GM21576 (cell line): ENCODE measurements at regions not wholly inside any gene's neighbourhood (a gene's known extent, or its start where the extent isn't known, plus 50 kb on each side); places are given as distances from the start of the nearest gene placed in this dataset.

ENCODE experiments used
- ATAC-seq: cut with Tn5 transposase; IDR thresholded peaks from one replicate; pipeline ENCODE4 v1.9.1; 2021; ENCODE audit warnings: mild to moderate bottlenecking, moderate library complexity; ENCODE audit not compliant: unreplicated experiment

DNA sequence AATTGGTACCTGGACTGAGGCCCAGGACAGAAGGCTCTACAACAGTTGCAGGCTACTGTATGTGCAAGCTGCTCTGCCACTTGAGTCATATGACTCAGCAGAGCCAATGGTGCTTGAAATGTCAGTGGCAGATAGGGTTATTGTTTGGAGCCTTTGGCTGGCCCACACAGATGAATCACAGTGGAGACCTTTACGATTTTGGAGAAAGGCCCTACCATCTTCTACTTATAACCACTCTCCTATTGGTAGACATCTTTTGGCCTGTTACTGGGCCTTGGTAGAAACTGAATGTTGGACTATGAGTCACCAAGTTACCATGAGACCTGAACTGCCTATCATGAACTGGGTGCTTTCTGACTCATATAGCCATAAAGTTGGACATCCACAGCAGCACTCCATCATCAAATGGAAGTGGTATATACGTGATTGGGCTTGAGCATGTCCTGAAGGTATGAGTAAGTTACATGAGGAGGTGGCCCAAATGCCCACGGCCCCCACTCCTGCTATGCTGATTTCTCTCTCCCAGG lies 88.9 kb upstream of the NRXN1 start:
- ATAC-seq, result no peak

DNA sequence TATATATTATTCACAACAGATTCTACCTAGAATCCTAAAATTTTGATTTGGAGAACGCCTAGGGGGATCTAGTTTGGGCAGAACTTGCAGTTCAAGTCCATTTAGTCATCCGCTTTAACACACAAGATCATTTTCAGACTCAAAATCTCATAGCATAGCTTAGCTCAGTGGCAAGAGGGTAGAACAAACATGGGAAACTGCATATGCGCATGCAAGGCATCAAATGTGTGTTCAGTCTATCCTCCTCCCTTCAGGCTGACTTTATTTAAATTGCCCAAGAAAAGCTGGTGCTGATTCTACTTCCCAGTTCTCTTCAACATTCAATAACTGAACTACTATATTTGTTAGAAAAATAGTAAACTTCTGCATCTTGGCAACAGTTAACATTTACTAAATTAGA lies 79.6 kb upstream of the NRXN1 start:
- ATAC-seq, result no peak

DNA sequence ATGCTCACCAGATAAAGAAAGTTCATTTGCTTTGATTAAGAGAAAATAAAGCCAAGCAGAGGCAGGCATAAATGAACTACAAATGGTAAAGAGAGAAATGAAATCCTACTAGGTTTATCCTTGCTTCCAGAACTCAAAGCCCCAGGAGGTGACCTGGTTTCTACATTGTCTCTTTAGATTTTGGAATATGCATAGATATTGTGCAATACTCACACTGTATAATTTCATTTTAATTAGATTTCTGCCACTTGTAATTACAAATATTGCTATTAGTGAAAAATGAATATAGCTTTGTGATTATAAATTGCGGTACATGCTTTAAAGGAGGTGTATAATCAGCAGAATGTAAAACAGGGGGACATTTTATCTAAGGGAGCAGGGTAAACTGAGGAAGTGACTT lies 76.9 kb upstream of the NRXN1 start:
- no peak for ATAC-seq

DNA sequence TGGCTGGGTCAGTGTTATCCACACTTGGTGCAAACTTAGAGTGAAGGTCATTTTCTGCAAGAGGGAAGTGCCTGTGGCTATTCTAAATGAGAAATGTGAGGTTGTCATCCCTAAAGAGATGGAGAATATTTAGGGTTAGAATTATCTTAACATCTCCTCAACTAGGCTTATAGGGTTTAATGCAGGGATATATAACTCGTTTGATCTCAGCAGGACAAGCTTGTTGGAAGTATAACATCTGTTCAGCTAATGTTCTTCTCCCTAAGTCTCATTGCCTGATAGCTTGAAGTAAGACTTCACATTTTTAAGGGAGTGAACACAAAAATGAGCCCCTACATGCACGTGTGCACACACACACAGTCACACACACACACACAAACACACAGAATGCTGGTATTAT lies 75.9 kb upstream of the NRXN1 start:
- ATAC-seq, result no peak

DNA sequence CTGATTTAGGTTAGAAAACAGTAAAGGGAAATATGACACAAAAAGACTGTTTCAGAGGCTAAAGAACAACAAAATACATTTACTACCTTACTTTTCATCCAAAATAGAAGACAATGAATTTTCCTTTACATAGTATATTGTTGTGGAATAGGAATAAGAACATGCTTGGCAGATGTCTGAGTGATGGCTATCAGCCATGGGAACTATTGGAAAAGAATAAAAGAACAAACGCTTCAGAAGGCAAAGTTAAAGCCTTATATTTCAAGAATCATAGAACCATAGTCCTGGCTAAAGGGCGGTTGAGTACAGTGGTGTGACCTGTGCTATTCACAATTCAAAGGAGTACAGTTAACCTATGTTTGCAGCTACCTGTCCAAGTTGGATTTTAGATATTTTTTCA lies 73.9 kb upstream of the NRXN1 start:
- no peak for ATAC-seq

DNA sequence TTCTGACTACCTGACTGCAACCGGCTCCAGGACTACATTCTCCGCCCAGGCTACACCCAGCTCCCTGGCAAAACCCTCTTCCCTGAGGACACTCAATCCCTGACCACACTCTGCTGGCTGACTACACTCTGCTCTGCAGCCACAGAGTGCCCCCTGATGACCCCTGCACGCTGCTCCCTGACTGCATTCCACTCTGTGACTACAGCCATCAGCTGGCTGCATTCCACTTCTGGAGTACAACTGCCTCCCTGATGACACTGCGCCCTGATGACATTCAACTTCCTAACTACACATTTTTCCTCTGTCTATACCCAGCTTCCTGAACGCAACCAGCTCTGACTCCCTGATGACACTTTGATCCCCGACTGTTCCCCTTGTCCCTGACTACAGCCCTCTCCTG lies 71.3 kb upstream of the NRXN1 start:
- ATAC-seq, result no peak

DNA sequence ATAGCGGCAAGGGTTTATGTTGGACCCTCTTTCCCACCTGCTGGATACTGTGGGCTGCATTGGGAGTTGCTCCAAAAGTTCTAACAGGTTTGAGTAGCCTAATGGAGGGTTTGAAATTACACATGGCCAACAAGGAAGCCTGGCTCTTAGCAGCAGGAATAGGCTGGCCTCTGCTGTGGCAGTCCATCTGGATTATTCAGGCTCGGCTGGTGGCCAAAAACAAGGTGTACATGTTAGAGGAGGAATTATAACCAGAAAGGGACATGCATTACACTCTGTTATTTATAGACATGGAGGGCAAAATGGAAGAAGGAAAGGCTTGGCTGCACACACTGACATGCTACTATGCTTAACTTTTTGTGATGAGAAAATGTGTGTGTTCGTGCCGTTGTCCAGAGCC lies 61.1 kb upstream of the NRXN1 start:
- ATAC-seq, result no peak

DNA sequence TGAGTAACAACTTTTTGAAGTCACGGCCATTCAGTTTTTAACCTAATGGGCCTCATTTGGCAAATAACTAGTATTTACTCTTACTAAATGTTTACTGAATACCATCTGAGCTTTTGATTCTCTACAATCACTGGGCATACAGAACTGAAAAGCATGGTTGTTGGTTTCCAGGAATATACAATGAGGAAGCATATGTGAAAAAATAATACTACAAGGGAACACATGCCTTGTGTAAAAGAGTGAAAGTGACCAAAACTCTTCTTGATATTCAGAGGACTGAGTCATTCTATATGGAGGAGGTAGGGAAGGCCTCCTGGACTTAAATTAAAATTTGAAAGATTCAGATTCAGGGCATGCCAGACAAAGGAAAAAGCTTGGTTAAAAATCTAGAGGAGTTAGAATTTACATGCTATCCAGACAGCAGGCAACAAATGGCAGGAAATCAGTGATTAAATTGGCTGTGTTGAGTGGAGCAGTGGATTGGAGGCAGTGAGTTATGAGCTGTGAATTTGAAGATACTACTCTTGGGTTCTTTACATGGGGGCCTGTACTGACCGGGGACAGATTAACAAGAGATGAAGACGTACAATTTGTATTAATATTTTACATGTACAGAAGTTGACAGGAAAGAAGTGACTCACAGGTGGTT lies 53.6 kb upstream of the NRXN1 start:
- ATAC-seq, result no peak

DNA sequence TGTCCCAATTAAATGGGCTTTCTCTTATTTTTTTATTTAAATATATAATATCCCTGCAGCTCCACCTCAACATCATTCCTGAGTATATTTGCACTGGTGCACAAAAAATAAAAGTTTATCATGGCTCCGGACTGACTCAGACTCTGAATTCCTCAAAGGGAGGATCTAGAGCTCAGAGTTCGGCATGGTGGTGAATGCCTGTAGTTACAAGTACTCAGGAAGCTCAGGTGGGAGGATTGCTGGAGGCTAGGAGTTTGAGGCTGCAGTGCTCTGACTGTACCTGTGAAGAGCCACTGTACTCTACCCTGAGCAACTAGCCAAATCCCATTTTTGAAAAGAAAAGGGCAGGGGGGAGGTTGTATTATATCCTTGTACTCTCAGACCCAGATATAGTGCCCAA lies 52.8 kb upstream of the NRXN1 start:
- ATAC-seq, result no peak
